ENCODE measurements at regions not wholly inside any gene's neighbourhood (a gene's known extent, or its start where the extent isn't known, plus 50 kb on each side); places are given as distances from the start of the nearest gene placed in this dataset.

GRCh38 chr2:16140771-16141640, 200.7 kb downstream of the MYCN start:
- no peak for DNase-seq

DNA sequence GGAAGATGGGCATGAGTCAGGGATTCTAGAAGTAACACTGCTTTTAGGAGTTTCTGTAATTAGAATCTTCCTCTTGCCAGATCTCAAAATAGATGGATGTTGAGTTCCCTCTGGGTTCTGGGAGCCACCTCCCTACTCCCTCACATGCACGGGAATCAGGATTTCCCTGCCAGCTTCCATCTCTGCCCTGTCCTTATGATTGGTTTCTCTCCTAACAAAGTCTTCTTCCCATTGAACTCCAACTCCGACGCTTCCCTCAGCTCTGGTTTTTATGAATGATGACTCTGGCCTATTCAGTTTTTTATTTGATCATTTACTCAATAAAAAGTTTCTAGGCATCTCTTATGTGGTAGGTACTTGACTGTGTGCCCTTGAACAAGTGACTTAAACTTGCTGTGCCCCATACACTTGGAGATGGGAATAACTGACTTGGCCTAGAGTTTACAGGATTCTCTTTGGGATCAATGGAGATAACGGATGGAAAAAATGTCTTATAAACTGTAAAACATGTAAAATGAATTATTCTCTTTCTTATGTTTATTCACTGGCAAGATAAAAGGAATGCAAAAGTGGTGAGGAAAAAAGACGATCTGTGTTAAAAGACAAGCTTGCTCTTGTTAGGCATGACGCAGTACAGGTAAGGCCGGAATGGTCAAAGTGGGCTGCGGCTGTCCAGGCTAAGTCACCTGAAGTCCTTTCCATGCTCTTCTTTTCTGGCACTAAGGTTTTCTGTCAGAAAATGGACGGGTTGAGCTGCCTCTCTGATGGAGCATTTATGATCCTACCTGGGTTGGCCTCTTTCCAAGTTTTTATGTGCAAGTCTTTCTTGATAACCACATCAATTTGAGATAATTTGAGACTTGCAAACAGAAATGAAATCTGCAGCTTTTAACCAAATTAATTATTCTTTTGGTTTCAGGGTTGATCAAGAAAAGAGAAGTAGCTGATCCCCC, 199.6 kb downstream of the MYCN start:
- DNase-seq = no peak

- DNase-seq = no peak
Observed at GRCh38 chr2:16138811-16139662, 198.7 kb downstream of the MYCN start.

DNA sequence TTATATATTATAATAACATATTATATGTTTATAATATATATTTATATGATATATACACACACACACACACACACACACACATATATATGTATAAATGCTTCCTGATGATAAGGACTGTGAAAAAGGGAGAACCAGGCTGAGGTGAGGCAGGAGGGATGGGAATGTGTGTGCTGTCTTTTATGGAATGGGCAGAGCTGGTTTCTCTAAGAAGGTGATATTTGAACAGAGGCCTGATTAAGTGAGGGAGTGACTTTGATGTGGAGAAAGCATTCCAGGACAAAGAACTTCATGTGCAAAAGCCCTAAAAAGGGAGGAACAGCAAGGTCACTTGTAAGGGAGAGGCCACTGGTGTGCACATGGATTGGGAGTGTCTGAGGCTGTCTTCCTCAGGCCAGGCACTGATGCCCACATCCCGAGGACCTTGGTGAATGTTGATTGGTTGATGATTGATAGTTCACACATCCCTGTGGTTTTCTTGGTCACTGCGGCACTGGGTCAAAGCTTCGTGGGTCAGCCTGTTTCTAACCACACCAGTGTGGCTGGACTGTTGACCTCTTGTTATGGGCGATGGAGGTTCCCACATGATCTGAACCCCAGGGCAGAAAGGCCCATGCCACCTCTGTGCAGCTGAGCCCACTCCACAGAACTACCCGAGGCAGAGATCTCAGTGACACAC, 196.9 kb downstream of the MYCN start:
- DNase-seq = no peak

- DNase-seq = no peak
Observed at GRCh38 chr2:16136461-16137035, 196.2 kb downstream of the MYCN start.

- DNase-seq = no peak
Observed at GRCh38 chr2:16135913-16136310, 195.6 kb downstream of the MYCN start.

DNA sequence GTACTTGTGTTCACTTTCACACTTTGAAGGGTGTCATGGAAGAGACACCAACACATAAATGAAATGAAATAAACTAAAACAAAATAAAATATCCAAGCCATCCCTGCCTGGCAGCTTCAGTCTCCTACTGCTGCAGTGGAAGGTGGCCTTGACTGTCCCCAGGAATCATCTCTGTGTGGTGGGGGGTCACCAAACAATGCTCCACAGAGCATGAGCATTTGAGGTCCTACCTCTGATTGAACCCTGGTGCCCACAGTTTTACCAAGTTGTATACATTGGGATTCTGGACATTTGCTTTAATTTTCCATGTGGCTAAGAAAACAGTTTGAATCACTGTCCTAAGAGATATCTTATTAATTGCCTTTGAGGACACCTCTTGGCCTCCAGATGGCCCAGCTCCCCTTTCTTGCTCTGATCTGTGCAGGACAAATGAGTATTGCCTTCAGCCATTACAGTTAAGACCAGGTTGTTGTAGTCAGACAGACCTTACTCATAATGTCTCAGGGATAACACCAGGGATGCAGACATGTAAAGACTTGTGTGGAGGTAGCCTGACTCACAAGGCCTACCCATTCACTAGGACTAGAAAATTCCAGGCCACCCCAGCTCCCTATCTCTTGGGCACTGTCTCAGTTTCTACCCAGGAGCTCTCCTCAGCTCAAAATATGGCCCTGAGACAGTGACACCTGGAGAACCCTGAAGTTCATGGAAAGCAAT, 195.0 kb downstream of the MYCN start:
- DNase-seq = no peak

- no peak for DNase-seq
Observed at GRCh38 chr2:16134436-16135165, 194.3 kb downstream of the MYCN start.

DNA sequence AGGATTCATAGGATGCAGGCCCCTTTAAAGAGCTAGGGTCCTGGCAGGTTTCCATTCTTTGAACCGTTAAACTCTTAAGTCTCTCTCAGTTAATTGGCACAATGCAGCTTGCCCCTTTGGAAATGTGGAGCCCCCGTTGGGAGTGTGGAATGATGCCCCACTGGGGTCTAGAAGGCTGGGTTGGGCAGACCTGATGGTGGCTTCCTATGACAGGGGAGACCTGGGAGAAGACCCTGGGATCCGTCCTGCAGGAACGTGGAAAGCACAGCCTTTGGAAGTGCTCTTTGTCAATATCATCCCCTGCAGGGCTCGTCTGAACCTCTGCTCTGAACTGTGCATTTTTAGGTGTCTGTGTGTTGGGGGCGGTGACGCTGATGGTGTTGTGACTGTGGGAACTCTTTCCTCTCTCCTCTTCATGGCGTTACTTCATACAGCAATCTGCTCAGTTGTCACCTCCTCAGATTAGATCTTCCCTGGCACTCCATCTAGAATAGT, 190.6 kb downstream of the MYCN start:
- no peak for DNase-seq

DNA sequence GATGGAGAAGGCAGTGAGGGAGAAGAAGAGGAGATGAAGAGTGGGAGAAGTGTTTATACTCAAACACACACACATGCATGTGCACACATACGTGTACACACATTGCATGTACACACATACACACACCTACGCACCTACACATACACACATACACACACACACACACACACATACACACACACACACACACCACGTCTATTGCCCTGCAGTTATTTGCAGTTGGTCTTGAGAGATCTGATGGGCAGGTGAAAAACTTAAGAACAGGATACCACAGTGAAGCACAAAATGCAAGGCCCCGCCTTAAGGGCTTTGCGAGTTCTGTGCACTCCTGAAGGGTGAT, 190.2 kb downstream of the MYCN start:
- DNase-seq = no peak

DNA sequence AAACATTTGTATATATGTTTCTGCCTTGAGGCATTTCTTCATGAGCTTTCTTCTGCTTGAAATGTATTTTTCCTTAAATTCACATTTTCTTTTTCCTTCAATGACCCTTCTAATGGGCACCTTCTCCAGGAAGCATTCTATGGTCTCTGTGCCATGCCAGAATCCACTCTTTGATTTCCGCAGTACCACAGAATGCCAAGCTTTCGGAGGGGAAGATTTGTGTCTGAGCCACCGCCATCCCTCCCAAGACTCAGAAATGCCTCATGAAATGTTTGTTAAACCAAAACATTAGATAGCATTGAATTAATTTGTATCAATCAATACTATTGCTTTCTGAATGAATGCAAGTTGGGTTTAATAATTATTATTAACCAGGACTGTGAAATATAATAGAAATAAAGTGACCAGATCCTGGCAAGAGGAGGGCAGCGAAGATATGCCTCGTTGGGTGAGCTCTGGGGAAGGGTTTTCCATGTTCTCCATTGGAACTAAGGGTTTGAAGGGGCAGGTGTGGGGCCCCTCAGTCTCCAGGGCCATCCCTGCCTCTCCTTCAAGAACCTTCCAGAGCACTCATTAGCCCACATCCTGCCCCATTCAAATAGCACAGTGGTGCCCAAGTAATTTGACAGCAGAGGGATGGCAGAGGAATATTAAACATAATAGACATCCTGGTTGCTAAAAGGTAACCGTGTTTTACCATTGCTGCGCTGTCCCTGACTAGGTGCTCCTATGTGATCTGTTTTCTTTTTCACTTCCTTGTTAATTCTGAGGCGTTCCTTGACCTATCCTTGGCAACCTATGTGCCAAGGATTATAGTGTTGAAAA, 189.6 kb downstream of the MYCN start:
- no peak for DNase-seq

GRCh38 chr2:16128746-16129610, 188.6 kb downstream of the MYCN start:
- DNase-seq = no peak

GRCh38 chr2:16127958-16128357, 187.6 kb downstream of the MYCN start:
- DNase-seq = no peak

GRCh38 chr2:16127276-16127940, 187.1 kb downstream of the MYCN start:
- no peak for DNase-seq

GRCh38 chr2:16126517-16127275, 186.3 kb downstream of the MYCN start:
- DNase-seq = no peak

DNA sequence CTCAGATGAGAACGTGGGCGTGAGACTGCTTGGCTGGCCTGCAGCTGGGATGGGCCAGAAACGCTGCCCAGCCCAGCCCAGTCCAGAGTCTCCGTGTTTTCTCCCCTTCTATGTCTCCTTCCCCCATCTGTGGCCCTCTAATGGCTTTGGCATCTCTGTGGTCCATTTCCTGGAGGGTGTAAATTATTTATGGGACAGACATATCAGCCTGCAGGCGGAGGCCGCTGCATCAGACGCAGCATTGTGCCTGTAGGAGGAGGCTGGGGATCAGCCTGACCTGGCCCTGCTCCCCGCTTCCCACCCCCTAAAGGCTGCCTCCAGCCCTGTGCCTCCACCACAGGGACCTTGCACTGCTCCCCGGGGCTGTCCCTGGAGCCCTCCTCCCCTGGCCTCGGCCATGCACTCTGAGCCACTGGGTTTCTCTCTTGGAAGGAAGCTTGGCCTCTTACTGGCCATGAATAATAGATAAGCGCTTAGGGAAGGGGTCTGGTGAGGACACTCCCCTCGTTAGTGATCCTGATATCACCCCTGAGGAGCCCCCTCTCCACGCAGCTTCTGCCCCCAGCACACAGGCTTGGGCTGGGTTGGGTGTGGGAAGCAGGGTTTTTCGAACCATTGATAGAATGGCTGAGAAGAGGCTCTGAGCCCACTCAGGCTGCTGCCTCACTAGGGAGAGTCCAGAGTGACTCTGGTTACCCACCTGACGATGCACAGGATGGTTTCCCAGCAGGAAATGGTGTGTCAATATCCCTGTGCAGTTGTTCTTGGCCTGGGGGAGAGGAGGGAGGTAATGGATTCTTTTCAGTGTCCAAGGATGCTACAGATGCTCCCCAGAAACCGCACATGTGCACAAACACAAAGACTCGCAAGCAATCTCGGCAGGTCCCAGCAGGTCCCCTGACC, 185.5 kb downstream of the MYCN start:
- no peak for DNase-seq

Measured in NCI-H2171 (cell line).